Endothelial cell of umbilical vein (primary cell): ENCODE measurements at regions not wholly inside any gene's neighbourhood (a gene's known extent, or its start where the extent isn't known, plus 50 kb on each side); places are given as distances from the start of the nearest gene placed in this dataset.

Experiments used
- EZH2 ChIP-seq: IDR thresholded peaks from 2 replicates; pipeline ENCODE4 v1.6.1; 2012; ENCODE audit warnings: borderline replicate concordance, low read depth, mild to moderate bottlenecking, moderate library complexity, low read length, inconsistent platforms; ENCODE audit not compliant: severe bottlenecking
- FOS ChIP-seq: IDR thresholded peaks from 2 replicates; pipeline ENCODE4 v1.6.1; 2011; ENCODE audit warnings: mild to moderate bottlenecking, low read length, moderate library complexity, borderline replicate concordance; ENCODE audit not compliant: insufficient read depth
- JUN ChIP-seq: IDR thresholded peaks from 2 replicates; pipeline ENCODE4 v1.6.1; 2011; ENCODE audit warnings: borderline replicate concordance, low read depth; ENCODE audit not compliant: insufficient read length, insufficient read depth
- MAX ChIP-seq: IDR thresholded peaks from 2 replicates; pipeline ENCODE4 v1.6.1; 2011; ENCODE audit not compliant: insufficient read depth, insufficient read length
- POLR2A ChIP-seq: IDR thresholded peaks from 2 replicates; pipeline ENCODE4 v1.6.1; 2012; ENCODE audit warnings: low read depth, mild to moderate bottlenecking, control low read depth, low read length
- POLR2AphosphoS5 ChIP-seq: IDR thresholded peaks from 2 replicates; pipeline ENCODE4 v1.6.1; 2012; ENCODE audit warnings: low read depth, mild to moderate bottlenecking, control low read depth, low read length, moderate library complexity; ENCODE audit not compliant: insufficient read depth
- TF ChIP-seq, protein P1 (sequence below), 2 donors: IDR thresholded peaks; 1 replicate in 1 of 2; 2 replicates in 1 of 2; pipeline ENCODE4 v1.5.1; 2011; ENCODE audit warnings: low read length in 2 of 2, mild to moderate bottlenecking in 2 of 2, moderate library complexity in 2 of 2, control low read depth in 1 of 2, inconsistent platforms in 1 of 2, low read depth in 1 of 2; ENCODE audit not compliant: insufficient read depth in 1 of 2; ENCODE audit errors: extremely low read depth in 1 of 2

- no peak for TF ChIP-seq MAX
- TF ChIP-seq EZH2 = no peak
- TF ChIP-seq POLR2A = no peak
- no peak for TF ChIP-seq POLR2AphosphoS5
- TF ChIP-seq, protein P1, sequence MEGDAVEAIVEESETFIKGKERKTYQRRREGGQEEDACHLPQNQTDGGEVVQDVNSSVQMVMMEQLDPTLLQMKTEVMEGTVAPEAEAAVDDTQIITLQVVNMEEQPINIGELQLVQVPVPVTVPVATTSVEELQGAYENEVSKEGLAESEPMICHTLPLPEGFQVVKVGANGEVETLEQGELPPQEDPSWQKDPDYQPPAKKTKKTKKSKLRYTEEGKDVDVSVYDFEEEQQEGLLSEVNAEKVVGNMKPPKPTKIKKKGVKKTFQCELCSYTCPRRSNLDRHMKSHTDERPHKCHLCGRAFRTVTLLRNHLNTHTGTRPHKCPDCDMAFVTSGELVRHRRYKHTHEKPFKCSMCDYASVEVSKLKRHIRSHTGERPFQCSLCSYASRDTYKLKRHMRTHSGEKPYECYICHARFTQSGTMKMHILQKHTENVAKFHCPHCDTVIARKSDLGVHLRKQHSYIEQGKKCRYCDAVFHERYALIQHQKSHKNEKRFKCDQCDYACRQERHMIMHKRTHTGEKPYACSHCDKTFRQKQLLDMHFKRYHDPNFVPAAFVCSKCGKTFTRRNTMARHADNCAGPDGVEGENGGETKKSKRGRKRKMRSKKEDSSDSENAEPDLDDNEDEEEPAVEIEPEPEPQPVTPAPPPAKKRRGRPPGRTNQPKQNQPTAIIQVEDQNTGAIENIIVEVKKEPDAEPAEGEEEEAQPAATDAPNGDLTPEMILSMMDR (IDR thresholded peaks at IDR 0.05; ENCODE audit: extremely low read depth in 1 of 2, insufficient read depth in 1 of 2, low read depth in 1 of 2, low read length in 2 of 2) = no peak
- no peak for TF ChIP-seq JUN
- no peak for TF ChIP-seq FOS
Observed at GRCh38 chr7:46750321-46750865, 829.3 kb upstream of the IGFBP3 start.
